Parathyroid adenoma (tissue), 2 donors: ENCODE measurements at regions not wholly inside any gene's neighbourhood (a gene's known extent, or its start where the extent isn't known, plus 50 kb on each side); places are given as distances from the start of the nearest gene placed in this dataset.

Experiments
- H2AFZ ChIP-seq: fragments of 300-600 bp; sonication (generic); one replicate; pipeline ENCODE4 v1.7.0; 2017; ENCODE audit warnings: antibody characterized with exemption, mild to moderate bottlenecking
- H3K27ac ChIP-seq: fragments of 300-600 bp; sonication (generic); one replicate; pipeline ENCODE4 v1.7.0; 2017
- H3K27me3 ChIP-seq: fragments of 300-600 bp; sonication (generic); one replicate; pipeline ENCODE4 v1.7.0; 2017; ENCODE audit warnings: low read length; ENCODE audit not compliant: control insufficient read depth, insufficient read depth
- H3K36me3 ChIP-seq: fragments of 300-600 bp; sonication (generic); one replicate; pipeline ENCODE4 v1.7.0; 2017; ENCODE audit warnings: low read length; ENCODE audit not compliant: control insufficient read depth, insufficient read depth
- H3K4me1 ChIP-seq: fragments of 300-600 bp; sonication (generic); one replicate; pipeline ENCODE4 v1.7.0; 2017; ENCODE audit warnings: control low read depth
- H3K4me2 ChIP-seq: fragments of 300-600 bp; sonication (generic); one replicate; pipeline ENCODE4 v1.7.0; 2017; ENCODE audit warnings: low read length
- H3K4me3 ChIP-seq: fragments of 300-600 bp; sonication (generic); one replicate; pipeline ENCODE4 v1.7.0; 2017; ENCODE audit warnings: low read depth, low read length
- H3K79me2 ChIP-seq: fragments of 300-600 bp; sonication (generic); one replicate; pipeline ENCODE4 v1.7.0; 2017; ENCODE audit warnings: control low read depth
- H3K9ac ChIP-seq: fragments of 300-600 bp; sonication (generic); one replicate; pipeline ENCODE4 v1.7.0; 2017; ENCODE audit warnings: mild to moderate bottlenecking
- H3K9me3 ChIP-seq: fragments of 300-600 bp; sonication (generic); one replicate; pipeline ENCODE4 v1.7.0; 2017; ENCODE audit warnings: low read length; ENCODE audit not compliant: control insufficient read depth
- TF ChIP-seq, protein P1 (sequence below): fragments of 300-600 bp; sonication (generic); IDR thresholded peaks from one replicate; pipeline ENCODE4 v1.7.0; 2017; ENCODE audit warnings: antibody characterized with exemption, mild to moderate bottlenecking
- donor health status: primary hyperparathyroidism.

DNA sequence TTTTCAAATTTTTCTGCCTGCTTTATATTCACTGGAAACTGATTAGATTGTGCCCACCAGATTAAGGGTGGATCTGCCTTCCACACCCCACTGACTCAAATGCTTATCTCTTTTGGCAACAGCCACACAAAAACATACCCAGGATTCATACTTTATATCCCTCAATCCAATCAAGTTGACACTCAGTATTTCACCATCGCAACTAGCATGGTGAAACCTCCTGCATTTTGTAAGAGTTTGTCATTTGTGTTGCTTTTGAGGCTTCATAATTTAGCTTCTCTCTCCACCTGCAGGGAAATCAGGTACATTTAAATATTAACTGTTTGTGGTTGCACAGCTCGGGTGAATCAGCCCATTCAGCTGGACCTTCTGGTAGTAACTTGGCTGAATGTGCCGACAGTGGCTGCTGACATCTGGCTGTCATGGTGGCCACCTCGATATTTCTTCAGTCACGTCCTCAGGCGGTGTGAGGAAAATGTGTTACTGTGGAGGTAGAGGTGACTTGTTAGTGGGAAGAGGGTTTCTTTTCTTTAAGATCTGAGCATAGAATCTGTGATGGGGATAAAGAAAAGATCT lies 224.0 kb downstream of the PTBP2 start:
- no peak overlapping the region for H3K27ac ChIP-seq
- H3K4me3 ChIP-seq = no peak overlapping the region
- H3K79me2 ChIP-seq = no peaks in the 10 kb centered on the region
- no peaks in the 10 kb centered on the region for H3K36me3 ChIP-seq
- no peaks in the 10 kb centered on the region for H3K9me3 ChIP-seq
- H3K4me2 ChIP-seq = no peak overlapping the region
- TF ChIP-seq, protein P1, sequence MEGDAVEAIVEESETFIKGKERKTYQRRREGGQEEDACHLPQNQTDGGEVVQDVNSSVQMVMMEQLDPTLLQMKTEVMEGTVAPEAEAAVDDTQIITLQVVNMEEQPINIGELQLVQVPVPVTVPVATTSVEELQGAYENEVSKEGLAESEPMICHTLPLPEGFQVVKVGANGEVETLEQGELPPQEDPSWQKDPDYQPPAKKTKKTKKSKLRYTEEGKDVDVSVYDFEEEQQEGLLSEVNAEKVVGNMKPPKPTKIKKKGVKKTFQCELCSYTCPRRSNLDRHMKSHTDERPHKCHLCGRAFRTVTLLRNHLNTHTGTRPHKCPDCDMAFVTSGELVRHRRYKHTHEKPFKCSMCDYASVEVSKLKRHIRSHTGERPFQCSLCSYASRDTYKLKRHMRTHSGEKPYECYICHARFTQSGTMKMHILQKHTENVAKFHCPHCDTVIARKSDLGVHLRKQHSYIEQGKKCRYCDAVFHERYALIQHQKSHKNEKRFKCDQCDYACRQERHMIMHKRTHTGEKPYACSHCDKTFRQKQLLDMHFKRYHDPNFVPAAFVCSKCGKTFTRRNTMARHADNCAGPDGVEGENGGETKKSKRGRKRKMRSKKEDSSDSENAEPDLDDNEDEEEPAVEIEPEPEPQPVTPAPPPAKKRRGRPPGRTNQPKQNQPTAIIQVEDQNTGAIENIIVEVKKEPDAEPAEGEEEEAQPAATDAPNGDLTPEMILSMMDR = no peak
- H3K27me3 ChIP-seq = no peaks in the 10 kb centered on the region
- no peak overlapping the region for H3K9ac ChIP-seq
- H2AFZ ChIP-seq = no peak overlapping the region
- no peaks in the 10 kb centered on the region for H3K4me1 ChIP-seq

DNA sequence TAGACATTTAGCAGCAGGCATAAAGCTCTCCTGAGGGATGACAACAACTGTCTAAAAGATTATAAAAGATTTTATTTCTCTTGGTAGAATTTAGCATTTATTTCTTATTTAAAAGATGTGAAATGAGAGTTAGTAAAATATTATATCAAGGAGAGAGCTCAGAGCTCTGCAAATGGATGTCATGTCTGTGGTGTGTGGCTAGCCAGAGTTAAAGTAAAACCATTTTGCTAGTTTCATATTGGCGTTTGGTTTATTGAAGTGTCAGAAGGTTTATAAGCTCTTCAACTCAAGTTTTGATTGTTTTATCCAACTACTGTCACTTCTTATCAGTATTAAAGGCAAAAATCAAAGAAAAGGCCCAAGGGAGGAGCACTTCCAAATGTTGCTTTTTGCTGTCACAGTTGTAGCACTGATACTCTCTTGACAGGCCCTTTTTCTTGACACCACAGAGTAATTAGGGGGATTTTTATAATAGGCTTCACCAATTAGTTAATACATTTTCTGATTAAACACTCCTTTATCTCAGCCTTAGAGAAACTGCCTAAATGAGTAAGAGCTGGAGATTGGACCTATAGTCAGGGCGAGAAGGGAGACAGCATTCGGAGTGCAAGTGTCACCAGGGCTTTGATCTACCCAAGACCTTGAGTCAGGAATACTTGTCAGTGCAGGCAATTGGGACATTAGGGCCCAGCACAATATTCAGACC lies 233.9 kb downstream of the PTBP2 start:
- H2AFZ ChIP-seq = no peak overlapping the region
- H3K36me3 ChIP-seq = no peaks in the 10 kb centered on the region

DNA sequence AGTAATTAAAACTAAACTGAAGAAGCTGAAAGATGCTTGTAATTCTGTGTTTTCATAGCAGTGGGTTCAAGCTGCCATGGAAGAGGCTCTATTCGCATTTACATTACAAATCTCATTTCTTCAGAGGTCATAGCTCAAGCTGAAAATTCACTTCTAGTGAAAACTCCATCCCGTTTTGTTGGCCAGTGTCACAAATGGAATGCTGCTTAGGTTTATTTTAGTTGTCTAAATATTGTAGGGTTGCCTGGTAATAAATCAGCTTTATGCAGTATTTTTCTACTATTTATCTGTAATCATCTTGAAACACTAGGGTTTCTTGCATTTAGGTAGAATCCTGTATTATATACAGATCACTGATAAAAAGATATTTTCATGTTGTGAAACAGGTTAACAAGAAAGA lies 240.6 kb downstream of the PTBP2 start:
- TF ChIP-seq, protein P1 = no peak
- Histone ChIP-seq H3K4me1 (no peaks in the 10 kb centered on the region), H2AFZ (no peak overlapping the region), H3K4me2 (no peak overlapping the region), H3K4me3 (no peak overlapping the region), H3K9ac (no peak overlapping the region), H3K27me3 (no peaks in the 10 kb centered on the region), H3K27ac (no peak overlapping the region), H3K36me3 (no peaks in the 10 kb centered on the region), H3K79me2 (no peaks in the 10 kb centered on the region), H3K9me3 (no peaks in the 10 kb centered on the region)

More for the DNA sequence above, 233.9 kb downstream of the PTBP2 start:
- TF ChIP-seq, protein P1 = no peak
- Histone ChIP-seq H3K4me2 (no peak overlapping the region), H3K4me1 (no peaks in the 10 kb centered on the region), H3K9me3 (no peaks in the 10 kb centered on the region), H3K27ac (no peak overlapping the region), H3K4me3 (no peak overlapping the region), H3K27me3 (no peaks in the 10 kb centered on the region), H3K79me2 (no peaks in the 10 kb centered on the region), H3K9ac (no peak overlapping the region)

DNA sequence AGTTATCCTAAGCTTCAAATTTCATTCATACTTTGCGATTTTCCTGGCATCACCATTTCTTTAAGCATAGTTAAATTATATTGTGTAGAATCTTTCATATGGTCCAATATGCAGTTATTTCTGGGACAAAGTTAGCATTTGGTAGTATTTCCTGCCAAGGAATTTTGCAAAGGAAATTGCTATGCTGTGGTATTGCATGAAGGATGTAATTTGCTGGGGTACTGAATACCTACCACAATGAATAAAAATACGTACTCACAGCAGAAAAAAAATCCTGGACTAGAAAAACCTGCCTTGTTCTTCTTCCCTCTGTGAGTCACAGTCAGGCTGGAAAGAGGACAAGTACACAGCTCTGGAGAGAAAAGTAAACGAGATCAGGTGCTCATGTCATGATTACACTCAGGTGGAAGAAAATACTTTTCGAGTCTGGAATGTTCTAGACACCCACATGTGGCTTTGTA lies 241.2 kb downstream of the PTBP2 start:
- Histone ChIP-seq H3K27ac (no peak overlapping the region), H3K9ac (no peak overlapping the region), H2AFZ (no peak overlapping the region), H3K79me2 (no peaks in the 10 kb centered on the region), H3K9me3 (no peaks in the 10 kb centered on the region), H3K27me3 (no peaks in the 10 kb centered on the region), H3K4me3 (no peak overlapping the region), H3K4me1 (no peaks in the 10 kb centered on the region), H3K36me3 (no peaks in the 10 kb centered on the region), H3K4me2 (no peak overlapping the region)
- TF ChIP-seq, protein P1 = no peak

DNA sequence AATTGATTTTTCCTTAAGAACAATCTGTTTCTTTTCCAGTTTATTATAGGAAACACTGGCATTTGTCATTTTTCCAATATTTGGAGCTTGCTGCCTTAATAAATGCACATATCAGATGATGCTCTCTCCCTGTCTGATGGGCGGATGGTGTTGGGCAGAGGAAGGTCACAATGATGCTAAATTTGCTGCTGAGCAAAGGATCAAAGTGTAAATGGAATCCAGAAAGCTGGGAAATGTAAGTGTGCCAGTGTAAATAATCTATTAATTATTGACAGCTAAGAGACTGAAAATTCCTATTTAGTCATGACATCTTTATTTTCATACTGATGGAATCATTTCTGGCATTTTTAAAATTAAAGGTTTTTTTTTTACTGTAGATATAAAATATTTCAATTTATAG lies 243.2 kb downstream of the PTBP2 start:
- no peak overlapping the region for H2AFZ ChIP-seq
- TF ChIP-seq, protein P1 = no peak
- H3K36me3 ChIP-seq = no peaks in the 10 kb centered on the region
- H3K4me2 ChIP-seq = no peak overlapping the region
- H3K4me1 ChIP-seq = no peaks in the 10 kb centered on the region
- no peak overlapping the region for H3K4me3 ChIP-seq
- no peaks in the 10 kb centered on the region for H3K79me2 ChIP-seq
- no peak overlapping the region for H3K9ac ChIP-seq
- no peak overlapping the region for H3K27ac ChIP-seq
- H3K9me3 ChIP-seq = no peaks in the 10 kb centered on the region
- no peaks in the 10 kb centered on the region for H3K27me3 ChIP-seq
